HL-60 (cell line): ENCODE measurements at regions not wholly inside any gene's neighbourhood (a gene's known extent, or its start where the extent isn't known, plus 50 kb on each side); places are given as distances from the start of the nearest gene placed in this dataset.

Experiments
- CTCF ChIP-seq: IDR thresholded peaks from one replicate; pipeline ENCODE4 v1.5.1; 2011; ENCODE audit warnings: low read length, control low read depth, inconsistent platforms; ENCODE audit not compliant: insufficient read depth
- POLR2AphosphoS5 ChIP-seq: IDR thresholded peaks from 2 replicates; pipeline ENCODE4 v1.6.1; 2012; ENCODE audit warnings: low read depth
- REST ChIP-seq: IDR thresholded peaks from 2 replicates; pipeline ENCODE4 v1.6.1; 2012; ENCODE audit warnings: low read depth; ENCODE audit not compliant: insufficient replicate concordance
- SPI1 ChIP-seq: IDR thresholded peaks from 2 replicates; pipeline ENCODE4 v1.6.1; 2012; ENCODE audit warnings: low read depth, mild to moderate bottlenecking, borderline replicate concordance

GRCh38 chr2:210861038-210861665, 304.8 kb downstream of the CPS1 start:
- TF ChIP-seq CTCF (no peak), REST (no peak), POLR2AphosphoS5 (no peak), SPI1 (no peak)
